ENCODE measurements at regions not wholly inside any gene's neighbourhood (a gene's known extent, or its start where the extent isn't known, plus 50 kb on each side); places are given as distances from the start of the nearest gene placed in this dataset.

DNA sequence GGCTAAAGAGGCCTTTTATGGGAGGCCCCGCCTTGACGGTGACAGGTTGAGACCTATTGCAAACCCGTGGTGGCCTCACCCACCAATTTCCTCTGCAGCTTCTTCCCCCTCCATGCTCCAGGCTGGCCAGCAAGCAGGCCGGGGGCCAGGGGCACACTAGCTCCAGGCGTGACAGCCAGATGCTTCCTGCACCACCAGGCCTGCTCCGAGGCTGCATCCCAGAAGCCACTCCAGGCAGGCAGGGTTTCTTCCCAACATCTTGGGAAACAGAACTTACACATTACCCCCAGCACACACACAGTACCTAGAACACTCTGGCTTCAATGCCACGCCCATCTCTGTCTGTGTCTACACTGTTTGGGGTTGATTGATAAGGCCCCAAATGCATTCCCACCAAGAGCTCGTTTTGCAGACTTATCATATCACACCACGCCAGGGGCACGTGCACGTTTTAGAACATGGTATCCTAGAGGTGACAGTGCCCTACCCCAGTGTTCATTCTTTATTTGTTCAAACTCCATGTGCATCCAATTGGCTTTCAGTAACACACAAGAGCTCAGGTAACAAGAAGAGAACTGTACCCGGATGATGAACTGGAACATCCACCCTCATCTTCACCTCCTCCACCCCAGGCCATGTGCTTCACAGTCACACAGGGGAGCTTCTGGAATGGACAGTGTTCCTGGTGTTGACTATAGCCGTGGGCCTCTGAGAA, 221.4 kb upstream of the RREB1 start:
- DNase-seq (ENCODE audit: low read depth in 2 of 2): no peak

DNA sequence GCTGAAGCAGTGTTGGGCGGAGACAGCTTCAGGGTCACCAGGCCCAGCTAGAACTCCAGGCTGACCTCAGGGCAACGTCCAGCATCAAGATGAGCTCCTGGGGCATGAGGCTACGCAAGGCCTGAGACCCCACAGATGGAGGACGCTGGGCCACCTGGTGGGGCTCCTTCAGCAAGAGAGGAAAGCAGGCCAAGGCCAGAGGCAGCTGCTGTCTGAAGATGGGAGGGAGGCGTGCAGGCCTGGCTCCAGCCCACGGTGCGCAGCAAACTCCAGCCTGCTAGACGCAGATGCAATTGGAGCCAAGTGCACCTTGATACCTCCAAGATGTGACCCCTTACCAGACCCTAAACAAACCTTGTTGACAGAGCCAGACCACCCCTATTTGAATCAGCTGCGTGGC, 220.9 kb upstream of the RREB1 start:
- DNase-seq (ENCODE audit: low read depth in 2 of 2): no peak

DNA sequence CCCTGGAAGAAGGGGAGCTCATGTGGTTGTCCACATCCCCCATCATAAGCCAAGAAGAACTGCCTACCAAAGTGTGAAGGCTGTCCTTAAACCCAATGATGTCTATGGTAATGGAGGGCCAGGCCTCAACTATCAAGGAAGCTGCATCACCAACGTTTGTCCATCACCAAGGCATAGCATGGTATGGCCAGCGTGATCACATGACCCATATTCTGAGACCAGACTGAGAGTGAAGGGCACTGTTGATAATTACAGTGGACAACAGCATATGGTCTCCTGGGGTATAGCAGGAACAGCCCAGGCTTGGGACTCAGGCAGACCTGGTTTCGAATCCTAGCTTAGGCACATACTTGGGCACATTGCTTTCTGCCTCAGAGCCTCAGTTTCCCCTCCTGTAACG, 218.2 kb upstream of the RREB1 start:
- DNase-seq (ENCODE audit: low read depth in 2 of 2): no peak

DNA sequence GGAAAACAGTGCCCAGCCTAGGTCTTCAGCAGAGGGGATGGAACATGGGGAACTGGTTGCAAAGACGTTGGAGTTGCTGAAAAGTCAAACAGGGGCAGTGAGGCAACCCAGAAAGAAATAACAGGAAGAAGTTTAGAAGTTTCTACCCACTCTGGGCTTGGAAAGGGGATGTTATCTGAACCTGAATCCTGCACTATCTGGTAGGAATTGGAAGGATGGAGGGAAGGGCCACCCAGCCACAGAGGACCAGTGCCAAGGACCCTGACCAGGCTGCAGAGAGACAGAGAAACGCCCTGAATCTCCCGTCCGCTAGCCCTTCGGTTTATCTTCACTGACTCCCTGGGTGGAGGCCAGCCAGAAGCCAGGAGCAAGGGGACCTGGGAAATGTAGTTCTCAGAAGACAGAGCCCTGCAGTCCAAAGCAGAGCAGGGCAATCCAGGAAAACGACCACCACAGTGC, 217.3 kb upstream of the RREB1 start:
- no peak for DNase-seq (ENCODE audit: low read depth in 2 of 2)

DNA sequence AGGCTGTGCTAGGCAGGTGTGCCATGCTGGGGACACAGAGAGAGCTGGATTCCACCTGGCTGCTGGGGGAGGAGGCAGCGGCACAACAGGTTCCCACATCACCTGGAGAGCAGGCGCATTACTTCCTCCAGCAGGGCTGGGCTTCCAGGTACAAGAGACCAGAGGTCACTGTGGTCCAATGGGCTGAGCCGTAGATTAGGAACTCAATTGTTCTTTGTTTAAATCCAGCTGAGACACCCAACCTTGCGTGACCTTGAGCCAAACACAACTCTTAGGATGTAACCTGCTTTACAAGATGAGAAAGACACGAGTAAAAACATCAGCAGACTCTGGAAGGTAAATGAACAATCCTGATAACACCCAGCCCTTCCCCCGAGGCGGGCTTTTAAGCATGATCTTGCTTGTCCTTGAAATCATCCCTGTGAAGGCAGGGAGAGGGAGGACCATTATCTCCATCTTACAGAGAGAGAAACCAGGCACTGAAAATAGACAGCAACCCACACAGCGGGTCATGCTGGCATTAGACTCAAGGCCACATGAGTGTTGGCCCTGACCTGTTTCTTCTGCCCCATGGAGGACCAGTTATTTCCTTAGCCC, 216.5 kb upstream of the RREB1 start:
- no peak for DNase-seq (ENCODE audit: low read depth in 2 of 2)

DNA sequence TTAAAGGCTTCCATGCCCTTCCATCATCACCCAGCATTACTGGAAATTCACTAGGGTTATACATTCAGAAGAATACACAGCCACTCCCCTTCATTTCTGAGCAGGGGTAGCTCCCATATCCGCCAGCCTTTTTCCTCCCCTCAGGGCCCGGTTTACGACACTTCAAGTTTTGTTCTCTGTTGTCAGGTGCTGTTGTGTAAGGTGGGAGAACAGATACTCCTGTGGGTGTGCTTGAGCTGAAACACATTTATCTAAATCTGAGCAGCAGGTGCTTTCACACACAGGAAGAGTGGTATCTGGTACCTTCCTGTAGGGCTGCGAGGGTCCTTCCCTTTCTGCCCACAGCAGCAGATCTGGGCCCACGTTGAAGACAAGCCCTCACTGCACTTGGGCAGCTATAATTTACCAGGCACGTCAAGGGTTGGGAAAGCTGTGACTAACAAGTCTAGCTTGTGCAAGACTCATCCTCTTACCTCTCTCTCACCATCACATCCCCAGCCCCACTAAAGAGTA, 215.8 kb upstream of the RREB1 start:
- DNase-seq (ENCODE audit: low read depth in 2 of 2): no peak

DNA sequence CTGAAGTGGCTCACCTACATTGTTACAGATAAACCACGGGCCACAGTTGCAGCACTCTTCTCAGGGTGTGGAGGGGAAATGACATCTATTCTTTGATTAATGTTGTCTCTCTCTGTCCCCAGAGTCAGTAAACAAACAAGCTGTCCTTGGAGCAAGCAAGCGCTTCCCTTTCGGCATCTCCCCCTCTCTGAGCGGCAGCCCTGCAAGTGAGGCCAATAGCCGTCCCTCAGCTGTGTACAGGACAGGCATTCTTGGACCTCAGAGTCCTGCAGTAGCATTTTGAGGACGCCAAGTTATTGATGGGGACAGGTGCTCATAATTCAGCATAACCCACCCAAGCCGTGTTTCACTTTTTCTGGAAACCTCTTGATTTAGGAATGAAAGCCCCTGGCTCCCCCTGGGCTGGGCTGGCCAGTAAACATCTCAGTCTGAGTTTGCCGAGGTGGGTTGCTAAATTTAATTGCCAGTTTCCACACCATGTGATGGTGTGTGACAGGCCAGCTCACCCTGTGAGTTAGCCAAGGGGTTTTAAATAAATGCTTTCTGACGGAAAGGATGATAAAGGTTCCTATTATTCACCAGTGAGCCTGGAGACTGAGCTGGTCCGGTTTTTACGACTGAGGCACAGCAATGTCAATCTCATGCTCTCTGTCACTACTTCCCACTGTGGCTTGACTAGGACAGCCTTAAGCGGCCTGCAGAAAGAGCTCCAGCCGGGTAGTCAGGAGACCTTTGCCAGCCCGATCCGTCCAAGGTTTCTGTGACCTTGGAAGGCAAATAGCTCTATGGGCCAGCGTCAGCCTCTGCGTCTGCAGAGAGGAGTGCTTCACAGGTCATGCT, 214.8 kb upstream of the RREB1 start:
- no peak for DNase-seq (ENCODE audit: low read depth in 2 of 2)

DNA sequence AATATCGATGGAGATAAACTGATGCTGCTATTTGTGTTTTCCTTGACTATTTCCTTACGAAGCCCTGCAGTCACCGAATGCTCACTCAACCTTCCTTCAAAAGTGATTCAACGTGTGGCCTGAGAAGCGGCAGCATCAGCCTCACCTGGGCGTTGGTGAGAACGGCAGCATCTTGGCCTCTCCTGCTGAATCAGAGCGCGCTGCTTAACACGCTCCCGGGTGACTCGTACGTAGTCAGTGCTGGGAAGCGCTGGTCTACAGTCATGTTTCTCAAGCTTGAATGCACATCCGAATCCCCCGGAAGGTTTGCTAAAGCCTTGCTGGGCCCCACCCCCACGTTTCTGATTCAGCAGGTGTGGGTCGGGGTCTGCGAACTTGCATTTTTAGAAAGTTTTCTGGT, 214.1 kb upstream of the RREB1 start:
- no peak for DNase-seq (ENCODE audit: low read depth in 2 of 2)

DNA sequence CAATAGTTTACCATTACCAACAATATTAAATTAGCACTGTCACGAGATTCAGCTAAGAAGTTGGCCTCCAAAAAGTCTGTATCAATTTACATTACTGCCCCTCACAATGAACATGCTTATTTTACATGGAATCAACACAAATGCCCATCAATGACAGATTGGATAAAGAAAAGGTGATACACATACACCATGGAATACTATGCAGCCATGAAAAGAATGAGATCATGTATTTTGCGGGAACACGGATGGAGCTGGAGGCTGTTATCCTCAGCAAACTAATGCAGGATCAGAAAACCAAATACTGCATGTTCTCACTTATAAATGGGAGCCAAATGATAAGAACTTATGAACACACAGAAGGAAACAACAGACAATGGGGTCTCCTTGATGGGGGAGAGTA, 211.8 kb upstream of the RREB1 start:
- DNase-seq (ENCODE audit: low read depth in 2 of 2): no peak

DNA sequence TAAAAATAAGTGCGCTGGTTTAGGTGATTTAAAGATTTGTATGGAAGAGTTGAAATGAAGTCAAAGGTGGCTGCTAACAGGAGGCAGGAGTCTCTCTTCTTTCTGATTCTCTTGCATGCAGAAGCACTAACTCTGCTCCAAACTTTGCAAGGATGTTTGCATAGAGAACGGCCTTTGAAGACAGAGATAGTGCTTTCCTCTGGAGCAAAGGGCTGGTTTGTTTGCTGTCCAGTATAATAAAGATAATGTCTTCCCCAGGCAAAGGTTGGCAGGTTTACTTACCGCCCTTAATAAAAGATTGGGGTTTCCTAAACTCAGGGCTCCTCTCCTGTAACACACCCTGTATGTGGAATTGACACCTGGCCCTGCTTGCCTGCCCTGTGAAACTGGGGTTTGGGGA, 210.6 kb upstream of the RREB1 start:
- no peak for DNase-seq (ENCODE audit: low read depth in 2 of 2)

DNA sequence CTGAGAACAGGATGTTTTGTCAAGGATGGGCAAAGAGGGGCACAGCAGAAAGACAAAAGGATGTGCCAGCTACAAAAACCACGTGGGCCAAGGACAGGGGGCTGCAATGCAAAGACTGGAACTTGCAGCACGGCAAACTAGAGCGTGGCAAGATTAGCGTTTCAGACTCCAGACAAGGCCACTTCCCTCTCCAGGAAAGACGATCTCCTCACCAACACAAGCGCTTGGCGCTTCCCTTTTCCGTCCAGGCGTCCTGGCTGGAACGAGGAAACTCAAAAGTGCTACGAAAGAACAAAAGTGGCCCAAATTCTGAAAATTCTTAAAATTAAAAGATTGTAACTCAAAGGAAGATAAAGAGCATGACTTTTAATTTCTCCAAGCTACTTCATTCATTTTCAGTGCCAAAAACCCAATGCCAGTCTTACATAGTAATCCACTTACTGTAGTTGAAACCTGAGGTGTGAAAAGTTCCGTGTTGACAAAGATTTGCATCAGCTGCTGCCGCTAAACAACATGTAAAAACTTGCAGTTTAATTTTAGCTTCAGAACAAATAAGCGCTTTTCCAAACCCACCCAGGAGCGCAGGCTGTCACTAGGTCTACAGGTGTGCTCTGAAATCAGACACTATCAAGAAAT, 207.1 kb upstream of the RREB1 start:
- DNase-seq (ENCODE audit: low read depth in 2 of 2): no peak

DNA sequence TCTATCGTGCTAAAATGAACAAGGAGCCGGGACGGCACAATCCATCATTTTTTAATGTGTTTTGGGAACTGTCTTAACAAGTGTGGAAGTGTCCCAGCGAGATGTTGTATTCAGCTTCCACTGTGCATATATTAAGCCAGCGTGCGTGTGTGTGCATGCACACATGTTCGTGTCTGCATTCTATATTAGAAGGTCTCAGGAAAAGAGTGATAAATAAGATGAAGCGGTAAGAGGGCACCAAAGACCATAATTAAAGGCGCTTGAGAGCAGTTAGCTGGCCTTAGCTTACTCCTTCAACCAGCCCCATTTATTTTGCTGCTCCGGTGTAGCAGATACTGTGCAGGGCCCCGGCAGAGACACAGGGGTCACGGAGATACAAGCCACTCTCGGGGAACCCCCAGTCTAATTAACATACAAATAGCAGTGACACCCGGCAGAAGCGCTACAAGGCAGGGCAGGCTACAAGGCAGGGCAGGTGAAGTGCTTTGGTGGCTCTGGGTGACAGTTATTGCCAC, 206.5 kb upstream of the RREB1 start:
- DNase-seq (ENCODE audit: low read depth in 2 of 2): no peak

DNA sequence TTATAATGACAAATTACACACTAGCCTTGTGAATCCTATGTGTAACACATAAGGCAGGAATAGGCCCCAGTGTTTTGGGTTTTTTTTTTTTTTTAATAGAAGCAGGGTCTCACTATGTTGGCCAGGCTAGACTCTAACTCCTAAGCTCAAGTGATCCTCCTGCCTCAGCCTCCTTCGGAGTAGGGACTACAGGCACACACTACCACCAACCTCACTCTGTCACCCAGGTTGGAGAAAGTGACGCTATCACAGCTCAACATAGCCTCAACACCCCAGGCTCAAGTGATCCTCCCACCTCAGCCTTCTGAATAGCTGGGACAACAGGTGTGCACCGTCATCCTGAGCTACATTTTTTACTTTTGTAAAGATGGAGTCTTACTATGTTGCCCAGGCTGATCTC, 205.8 kb upstream of the RREB1 start:
- DNase-seq (ENCODE audit: low read depth in 2 of 2): no peak

DNA sequence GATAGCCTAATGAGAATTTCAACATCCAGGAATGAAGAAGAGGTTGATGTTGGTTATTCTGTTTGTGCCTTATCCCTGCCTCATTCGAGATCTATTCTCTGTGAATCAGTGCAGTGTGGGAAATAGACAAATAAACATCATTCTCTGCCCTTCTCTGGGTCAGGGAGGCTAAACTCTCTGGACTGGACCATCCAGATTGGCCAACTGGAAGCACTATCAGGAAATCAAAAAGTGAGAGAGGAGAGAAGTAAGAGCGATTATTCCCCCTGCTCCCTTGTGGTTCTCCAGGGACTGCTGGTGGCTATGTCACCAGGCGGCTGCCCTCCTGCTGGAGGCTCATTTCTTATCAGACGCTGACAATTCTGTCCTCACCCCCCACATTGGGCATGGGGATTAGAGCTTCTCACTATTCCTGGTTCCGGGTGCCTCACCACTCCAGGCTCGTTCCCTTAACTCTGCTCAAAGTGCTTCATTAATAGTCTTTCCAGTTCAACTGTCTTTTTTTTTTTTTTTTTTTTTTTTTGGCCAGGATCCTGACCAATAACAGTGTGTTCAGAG, 201.7 kb upstream of the RREB1 start:
- DNase-seq (ENCODE audit: low read depth in 2 of 2): no peak

DNA sequence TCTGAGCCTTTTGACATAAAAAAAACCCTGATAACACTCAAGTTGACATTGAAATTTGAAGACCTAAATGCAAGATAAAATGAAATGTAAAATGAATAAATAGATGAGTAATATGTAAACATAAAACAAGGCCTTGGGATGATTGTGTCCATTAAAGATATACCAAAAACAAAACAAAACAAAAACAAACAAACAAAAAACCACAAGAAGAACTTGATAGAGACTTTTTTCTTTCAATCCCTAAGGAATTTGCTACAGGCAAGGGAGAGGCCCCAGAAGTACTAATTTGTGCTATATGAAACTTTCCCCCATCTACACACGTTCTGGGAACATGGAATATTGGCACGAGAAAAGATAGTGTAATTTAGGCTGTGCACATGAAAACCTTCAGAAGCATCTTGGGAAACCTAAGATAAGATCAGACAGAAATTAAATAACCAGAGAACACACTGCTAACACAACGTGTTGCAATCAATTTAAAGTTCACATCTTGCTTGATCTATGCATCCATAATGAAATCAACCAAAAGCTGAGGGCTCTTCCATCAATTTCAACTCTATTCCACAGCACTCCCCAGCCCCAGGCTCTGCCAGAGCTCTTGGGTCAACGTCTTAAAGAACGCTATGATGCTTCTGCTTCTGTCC, 201.1 kb upstream of the RREB1 start:
- no peak for DNase-seq (ENCODE audit: low read depth in 2 of 2)

DNA sequence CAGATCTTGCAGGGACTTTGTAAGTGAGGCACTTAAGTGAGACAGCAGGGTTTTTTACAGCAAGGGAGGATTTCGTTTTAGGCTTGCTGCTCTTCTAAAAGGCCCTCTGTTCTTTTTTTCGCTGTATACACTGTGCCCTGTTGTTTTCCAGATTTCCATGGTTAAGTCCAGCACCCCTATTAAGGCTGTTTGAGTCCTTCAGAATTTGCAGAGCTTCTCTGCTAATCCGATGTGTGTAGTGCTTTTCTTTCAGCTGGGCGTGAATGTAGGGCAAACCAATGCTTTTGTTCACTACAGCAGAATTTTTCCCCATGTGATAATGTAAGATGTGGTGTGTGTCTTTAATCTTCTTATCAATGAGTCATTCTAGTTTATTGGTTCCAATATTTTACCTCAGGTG, 200.5 kb upstream of the RREB1 start:
- no peak for DNase-seq (ENCODE audit: low read depth in 2 of 2)

DNA sequence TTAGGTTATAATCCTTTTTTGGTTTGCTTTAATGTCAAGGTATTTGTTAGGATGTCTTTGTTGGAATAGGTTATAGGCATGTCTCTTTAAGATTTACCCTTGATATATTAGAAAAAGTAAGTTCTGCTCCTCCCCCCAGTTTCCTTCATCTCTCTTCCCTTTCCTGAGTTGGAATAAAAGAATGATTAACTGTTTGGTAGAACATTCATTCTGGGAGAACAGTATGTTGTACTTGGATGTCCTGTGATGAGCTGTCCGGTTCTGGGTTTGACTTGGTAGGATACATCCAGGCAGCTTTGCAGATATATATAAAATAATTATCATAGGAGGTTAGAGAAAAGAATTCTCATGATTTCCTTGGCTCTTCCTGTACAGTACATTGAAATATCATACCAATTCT, 199.6 kb upstream of the RREB1 start:
- DNase-seq (ENCODE audit: low read depth in 2 of 2): no peak

DNA sequence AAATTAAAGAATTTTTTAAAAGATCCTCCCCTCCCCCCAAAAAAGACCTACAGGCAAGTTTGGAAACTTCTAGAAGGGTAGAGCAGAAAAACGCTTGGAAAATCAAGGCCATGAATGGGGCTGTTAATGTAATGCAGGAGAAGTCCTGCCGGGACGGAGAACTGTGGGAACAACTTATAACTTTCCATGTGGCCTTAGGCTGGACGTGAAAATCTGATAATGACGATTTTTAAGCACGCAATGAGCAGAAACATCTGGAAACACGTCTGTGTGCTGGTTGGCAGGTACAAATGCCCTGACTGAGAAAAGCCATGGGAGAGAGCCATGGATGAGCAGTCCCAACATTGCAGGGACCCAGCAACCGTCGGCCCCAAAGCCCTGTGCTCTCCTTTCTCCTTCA, 198.7 kb upstream of the RREB1 start:
- no peak for DNase-seq (ENCODE audit: low read depth in 2 of 2)

DNA sequence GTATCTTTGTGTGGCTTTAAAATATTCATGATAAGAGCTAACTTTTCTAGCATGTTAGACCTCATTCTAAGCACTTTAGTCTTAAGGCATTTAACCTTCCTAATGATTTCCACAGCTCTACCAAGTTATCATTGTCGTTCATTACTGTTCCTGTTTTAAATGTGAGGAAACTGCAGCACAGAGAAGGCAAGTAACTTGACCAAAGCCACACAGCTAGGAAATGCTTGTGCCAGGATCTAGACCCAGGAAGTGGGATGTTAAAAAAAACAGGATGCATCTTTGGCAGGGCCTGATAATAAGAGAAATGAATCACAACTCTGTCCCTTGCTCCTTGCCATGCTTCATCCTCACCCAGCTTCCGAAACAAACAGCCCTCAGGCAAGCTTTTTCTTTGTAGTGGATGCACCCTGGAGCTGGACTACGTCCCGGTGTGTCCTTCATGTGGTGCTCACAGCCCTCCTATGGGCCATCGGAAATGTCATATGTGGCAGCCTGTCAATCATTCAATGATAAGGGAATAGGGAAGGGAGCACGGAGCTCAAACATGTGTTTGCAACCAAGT, 196.9 kb upstream of the RREB1 start:
- DNase-seq (ENCODE audit: low read depth in 2 of 2): no peak

DNA sequence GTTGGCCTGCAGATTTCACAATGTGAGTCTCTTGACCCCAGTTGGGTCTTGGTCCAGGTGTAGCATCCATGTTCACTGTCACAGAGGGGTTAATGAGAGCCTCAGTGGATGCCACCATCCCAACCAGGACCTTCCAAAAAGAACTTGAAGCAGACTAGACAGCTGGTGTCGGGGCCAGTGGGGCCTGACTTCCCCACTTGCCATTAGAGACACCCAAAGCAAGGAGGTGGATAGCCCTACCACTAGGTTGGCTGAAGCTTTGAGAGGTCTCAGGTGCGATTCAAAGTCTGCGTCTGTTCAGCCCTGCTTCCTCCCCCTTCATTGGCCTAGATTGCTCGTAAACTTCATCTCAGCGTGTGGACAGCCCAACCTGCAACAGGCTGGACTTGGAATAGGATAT, 196.4 kb upstream of the RREB1 start:
- no peak for DNase-seq (ENCODE audit: low read depth in 2 of 2)

Measured in dermis microvascular lymphatic vessel endothelial cell (primary cell).